ENCODE measurements at regions not wholly inside any gene's neighbourhood (a gene's known extent, or its start where the extent isn't known, plus 50 kb on each side); places are given as distances from the start of the nearest gene placed in this dataset.

DNA sequence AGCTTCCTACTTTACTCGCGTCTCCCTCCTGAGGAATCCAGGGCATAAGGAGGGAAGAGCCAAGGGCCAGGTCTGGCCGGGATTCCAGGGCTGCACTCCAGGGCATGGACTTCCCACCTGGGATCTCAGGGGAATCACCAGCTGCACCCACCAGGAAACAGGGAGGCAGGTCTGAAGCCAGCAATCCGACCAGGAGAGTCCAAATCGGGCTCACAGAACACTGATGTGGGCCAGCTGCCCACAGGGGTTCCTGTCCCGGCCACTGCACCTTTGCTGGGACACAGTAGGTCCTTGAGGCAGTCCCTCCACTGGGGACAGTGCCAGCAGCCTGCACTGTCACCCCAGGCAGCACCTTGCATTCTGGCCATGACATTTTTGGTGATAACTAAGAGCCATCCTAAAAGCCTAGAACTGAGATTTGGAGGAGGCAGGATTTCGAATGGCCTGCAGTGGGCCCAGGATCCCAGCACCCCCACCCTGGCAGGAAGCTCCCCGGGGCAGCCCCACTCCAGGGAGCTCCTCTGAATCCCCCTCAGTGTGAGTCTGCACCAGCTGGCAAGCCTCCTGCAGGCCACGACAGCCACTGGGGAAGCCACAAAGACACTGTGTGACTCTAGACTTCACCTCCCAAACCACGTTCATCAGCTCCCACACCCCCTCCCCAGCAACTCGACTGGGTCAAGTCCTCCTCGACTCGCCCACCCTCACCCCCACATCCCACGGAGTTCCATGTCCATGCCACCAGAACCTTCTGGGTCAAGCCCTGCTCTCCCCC lies 71.5 kb upstream of the PPP2R2D start:
- Histone ChIP-seq H3K27ac (ENCODE audit: low read length) (no peak overlapping the region), H3K4me2 (ENCODE audit: low read depth, low read length) (no peak overlapping the region), H3K79me2 (ENCODE audit: low read length) (no peaks in the 10 kb centered on the region), H2AFZ (ENCODE audit: low read length) (no peak overlapping the region), H3K4me3 (ENCODE audit: low read length) (no peak overlapping the region), H3K9ac (ENCODE audit: low read length) (no peak overlapping the region), H3K36me3 (replicated peaks; ENCODE audit: insufficient read depth, low read length) (no peaks in the 10 kb centered on the region), H3K9me3 (replicated peaks; ENCODE audit: insufficient read depth, low read length) (no peaks in the 10 kb centered on the region), H3F3A (ENCODE audit: insufficient read depth, low read length) (no peaks in the 10 kb centered on the region), H3K9me2 (replicated peaks; ENCODE audit: insufficient read depth, low read length) (no peaks in the 10 kb centered on the region), H3K4me1 (ENCODE audit: low read length) (no peaks in the 10 kb centered on the region), H4K20me1 (ENCODE audit: insufficient read depth, low read length) (no peaks in the 10 kb centered on the region), H3K27me3 (replicated peaks; ENCODE audit: insufficient read depth, low read length) (no peaks in the 10 kb centered on the region; the same call in 1 of the 2 replicates)
- no peak for DNase-seq
- TF ChIP-seq EZH2phosphoT487 (IDR thresholded peaks at IDR 0.05; ENCODE audit: low read length) = no peak
- TF ChIP-seq, protein P1, sequence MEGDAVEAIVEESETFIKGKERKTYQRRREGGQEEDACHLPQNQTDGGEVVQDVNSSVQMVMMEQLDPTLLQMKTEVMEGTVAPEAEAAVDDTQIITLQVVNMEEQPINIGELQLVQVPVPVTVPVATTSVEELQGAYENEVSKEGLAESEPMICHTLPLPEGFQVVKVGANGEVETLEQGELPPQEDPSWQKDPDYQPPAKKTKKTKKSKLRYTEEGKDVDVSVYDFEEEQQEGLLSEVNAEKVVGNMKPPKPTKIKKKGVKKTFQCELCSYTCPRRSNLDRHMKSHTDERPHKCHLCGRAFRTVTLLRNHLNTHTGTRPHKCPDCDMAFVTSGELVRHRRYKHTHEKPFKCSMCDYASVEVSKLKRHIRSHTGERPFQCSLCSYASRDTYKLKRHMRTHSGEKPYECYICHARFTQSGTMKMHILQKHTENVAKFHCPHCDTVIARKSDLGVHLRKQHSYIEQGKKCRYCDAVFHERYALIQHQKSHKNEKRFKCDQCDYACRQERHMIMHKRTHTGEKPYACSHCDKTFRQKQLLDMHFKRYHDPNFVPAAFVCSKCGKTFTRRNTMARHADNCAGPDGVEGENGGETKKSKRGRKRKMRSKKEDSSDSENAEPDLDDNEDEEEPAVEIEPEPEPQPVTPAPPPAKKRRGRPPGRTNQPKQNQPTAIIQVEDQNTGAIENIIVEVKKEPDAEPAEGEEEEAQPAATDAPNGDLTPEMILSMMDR (IDR thresholded peaks at IDR 0.05; ENCODE audit: low read length) = no peak

DNA sequence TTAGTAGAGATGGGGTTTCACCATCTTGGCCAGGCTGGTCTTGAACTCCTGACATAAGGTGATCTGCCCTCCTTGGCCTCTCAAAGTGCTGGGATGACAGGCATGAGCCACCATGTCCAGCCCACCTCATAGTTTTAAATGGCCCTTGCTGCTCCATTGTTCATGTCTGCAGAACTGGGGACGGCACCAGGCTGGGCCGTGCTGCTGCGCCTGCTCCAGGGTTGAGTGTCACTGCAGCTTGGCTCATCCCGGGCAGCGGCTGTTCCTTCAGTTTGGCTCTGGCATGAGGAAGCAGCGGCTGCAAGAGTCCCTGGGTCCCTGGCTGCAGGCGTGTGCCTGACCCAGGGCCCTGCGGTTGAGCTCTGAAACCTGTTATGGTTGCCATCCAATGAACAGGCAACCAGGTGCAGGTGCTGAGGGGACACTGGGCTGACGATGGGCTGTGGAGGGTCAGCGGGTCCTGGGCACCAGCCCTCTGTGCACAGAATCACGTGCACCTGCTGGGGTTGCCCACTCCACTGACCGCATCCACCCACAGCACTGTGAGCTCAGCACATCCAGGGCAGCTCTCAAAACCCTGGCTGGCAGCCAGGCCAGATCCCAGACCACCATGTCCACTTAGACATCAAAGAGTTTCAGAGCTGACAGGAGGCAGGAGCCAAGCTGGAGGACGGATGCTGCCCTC lies 70.2 kb upstream of the PPP2R2D start:
- no peaks in the 10 kb centered on the region for H3K36me3 ChIP-seq (replicated peaks; ENCODE audit: insufficient read depth, low read length)
- no peak overlapping the region for H3K4me3 ChIP-seq (ENCODE audit: low read length)
- DNase-seq = no peak
- H3K9me2 ChIP-seq (replicated peaks; ENCODE audit: insufficient read depth, low read length) = no peaks in the 10 kb centered on the region
- no peaks in the 10 kb centered on the region; the same call in 1 of the 2 replicates for H3K27me3 ChIP-seq (replicated peaks; ENCODE audit: insufficient read depth, low read length)
- H3K4me2 ChIP-seq (ENCODE audit: low read depth, low read length) = no peak overlapping the region
- H3K9me3 ChIP-seq (replicated peaks; ENCODE audit: insufficient read depth, low read length) = no peaks in the 10 kb centered on the region
- TF ChIP-seq EZH2phosphoT487 (IDR thresholded peaks at IDR 0.05; ENCODE audit: low read length) (no peak), EZH2 (optimal IDR thresholded peaks at IDR 0.05; ENCODE audit: low read depth, low read length) (no peak)
- TF ChIP-seq, protein P1 (IDR thresholded peaks at IDR 0.05; ENCODE audit: low read length) = no peak
- no peaks in the 10 kb centered on the region for H3K79me2 ChIP-seq (ENCODE audit: low read length)
- H3K4me1 ChIP-seq (ENCODE audit: low read length) = no peaks in the 10 kb centered on the region
- H4K20me1 ChIP-seq (ENCODE audit: insufficient read depth, low read length) = no peaks in the 10 kb centered on the region
- no peaks in the 10 kb centered on the region for H3F3A ChIP-seq (ENCODE audit: insufficient read depth, low read length)
- no peak overlapping the region for H3K9ac ChIP-seq (ENCODE audit: low read length)
- H3K27ac ChIP-seq (ENCODE audit: low read length) = no peak overlapping the region
- H2AFZ ChIP-seq (ENCODE audit: low read length) = no peak overlapping the region

DNA sequence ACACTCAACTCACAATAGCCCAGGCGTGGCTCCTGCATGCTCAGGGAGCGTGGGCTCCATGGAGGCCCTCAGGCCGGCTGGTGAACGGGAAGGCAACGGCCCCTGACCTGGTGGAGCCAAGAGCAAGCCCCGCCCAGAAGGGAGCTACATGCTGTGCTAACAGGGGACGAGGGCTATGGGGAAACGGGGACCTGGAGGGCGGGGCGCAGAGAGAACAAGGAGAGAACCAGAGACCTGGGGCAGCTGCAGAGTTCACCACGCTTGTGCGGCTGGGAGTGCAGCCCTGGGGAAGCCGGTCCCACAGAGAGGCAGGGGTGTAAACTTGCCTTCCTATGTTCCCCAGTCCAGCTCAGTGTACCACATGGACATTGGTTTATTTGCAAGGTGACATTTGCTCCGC lies 69.2 kb upstream of the PPP2R2D start:
- H3F3A ChIP-seq (ENCODE audit: insufficient read depth, low read length) = no peaks in the 10 kb centered on the region
- no peaks in the 10 kb centered on the region for H3K9me2 ChIP-seq (replicated peaks; ENCODE audit: insufficient read depth, low read length)
- H3K27me3 ChIP-seq (replicated peaks; ENCODE audit: insufficient read depth, low read length) = no peaks in the 10 kb centered on the region; the same call in 1 of the 2 replicates
- no peak for DNase-seq
- no peaks in the 10 kb centered on the region for H3K9me3 ChIP-seq (replicated peaks; ENCODE audit: insufficient read depth, low read length)
- no peaks in the 10 kb centered on the region for H3K36me3 ChIP-seq (replicated peaks; ENCODE audit: insufficient read depth, low read length)
- H3K27ac ChIP-seq (ENCODE audit: low read length) = no peak overlapping the region
- no peaks in the 10 kb centered on the region for H3K4me1 ChIP-seq (ENCODE audit: low read length)
- H3K4me2 ChIP-seq (ENCODE audit: low read depth, low read length) = no peak overlapping the region
- no peaks in the 10 kb centered on the region for H4K20me1 ChIP-seq (ENCODE audit: insufficient read depth, low read length)
- H3K9ac ChIP-seq (ENCODE audit: low read length) = no peak overlapping the region
- no peak overlapping the region for H2AFZ ChIP-seq (ENCODE audit: low read length)
- no peak for TF ChIP-seq EZH2phosphoT487 (IDR thresholded peaks at IDR 0.05; ENCODE audit: low read length)
- TF ChIP-seq, protein P1 (IDR thresholded peaks at IDR 0.05; ENCODE audit: low read length) = no peak
- no peaks in the 10 kb centered on the region for H3K79me2 ChIP-seq (ENCODE audit: low read length)
- no peak overlapping the region for H3K4me3 ChIP-seq (ENCODE audit: low read length)

Measured in MM.1S (cell line).